ENCODE measurements at regions not wholly inside any gene's neighbourhood (a gene's known extent, or its start where the extent isn't known, plus 50 kb on each side); places are given as distances from the start of the nearest gene placed in this dataset.
"Not testable (repeated sequence)": the region's sequence is repeated elsewhere in the genome, so short reads cannot be mapped to it uniquely, and the experiment has no call there.

DNA sequence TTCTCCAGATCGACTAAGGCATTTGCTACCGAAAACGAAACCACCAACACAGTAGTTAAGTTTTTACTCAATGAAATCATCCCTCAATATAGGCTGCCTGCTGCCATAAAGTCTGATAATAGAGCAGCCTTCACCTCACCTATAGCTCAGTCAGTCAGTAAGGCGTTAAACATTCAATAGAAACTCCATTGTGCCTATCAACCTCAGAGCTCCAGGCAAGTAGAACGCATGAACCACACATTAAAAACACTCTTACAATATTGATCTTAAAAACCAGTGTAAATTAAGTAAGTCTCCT, 160.6 kb downstream of the DEFB131A start:
- not testable (repeated sequence) for DNase-seq

DNA sequence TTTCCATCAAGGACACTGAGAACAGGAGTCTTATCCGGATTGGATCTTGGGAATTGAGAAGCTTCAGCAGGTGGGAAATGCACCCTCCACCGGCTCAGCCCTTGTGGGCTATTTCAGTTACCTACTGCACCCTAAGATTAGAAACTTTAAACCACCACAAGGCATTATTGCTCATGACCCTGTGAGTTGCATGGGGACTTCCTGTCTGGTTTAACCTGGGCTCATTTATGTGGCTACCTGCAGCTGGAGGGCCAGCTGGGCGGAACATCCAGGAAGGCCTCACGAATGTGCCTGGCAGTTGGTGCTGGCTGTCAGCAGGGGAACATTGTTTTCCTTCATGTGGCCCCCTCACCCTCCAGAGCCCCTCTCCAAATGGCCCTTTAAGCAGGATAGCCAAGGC, 164.1 kb downstream of the DEFB131A start:
- DNase-seq, result no peak

DNA sequence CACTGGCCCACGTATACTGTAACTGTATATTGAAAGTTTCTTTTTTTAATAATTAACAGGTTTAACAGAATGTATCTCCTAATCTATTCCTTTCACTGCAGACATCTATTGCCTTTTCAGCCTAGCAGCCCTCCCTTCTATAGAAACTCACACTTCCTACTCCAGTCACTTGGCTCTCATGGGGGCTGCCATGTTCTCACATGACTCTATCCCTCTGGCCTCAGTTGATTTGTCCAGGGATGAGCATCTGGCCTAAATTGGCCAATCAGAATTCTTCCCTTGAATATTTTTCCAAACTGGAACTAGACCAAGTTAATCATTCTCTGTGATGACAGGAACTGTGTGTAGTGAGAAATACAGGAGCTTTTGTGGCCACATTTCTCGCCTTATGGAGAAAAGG, 166.1 kb downstream of the DEFB131A start:
- DNase-seq, result not testable (repeated sequence)

DNA sequence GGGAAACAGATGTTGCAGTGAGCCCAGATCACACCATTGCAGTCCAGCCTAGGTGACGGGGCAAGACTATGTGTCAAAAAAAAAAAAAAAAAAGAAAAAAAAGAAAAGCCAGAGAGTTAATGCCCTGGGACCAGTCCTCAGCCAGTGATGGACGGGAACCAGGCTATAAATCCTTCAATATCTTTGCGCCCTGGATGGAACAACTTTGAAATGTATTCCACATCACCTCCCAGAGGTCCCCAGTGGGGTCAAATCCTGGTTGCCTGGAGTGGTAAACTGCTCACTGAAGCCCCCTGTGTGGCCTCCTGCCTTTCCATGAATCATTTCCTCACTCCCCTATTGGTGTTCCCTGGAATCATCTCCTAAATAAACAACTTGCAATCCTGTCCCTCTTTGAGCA, 166.9 kb downstream of the DEFB131A start:
- DNase-seq, result no peak

DNA sequence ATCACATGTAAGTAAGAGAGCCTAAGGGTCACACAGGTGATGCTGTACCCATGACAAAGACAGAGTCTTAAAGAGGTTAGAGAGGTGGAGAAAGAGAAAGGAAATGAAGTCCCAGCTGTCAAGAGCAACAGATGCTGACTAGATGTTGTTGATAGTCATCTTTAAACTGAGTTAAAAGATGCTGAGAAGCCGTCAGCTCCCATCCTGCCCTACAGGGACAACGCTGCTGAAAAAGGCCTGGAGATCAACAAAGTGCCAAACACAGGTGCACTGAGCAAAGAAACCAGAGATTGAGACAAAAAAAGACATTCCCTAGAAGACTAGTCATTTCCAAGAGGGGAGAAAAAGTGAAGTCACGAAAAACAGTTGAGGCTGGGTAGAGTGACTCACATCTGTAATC, 145.0 kb upstream of the DRD5 start:
- not testable (repeated sequence) for DNase-seq

DNA sequence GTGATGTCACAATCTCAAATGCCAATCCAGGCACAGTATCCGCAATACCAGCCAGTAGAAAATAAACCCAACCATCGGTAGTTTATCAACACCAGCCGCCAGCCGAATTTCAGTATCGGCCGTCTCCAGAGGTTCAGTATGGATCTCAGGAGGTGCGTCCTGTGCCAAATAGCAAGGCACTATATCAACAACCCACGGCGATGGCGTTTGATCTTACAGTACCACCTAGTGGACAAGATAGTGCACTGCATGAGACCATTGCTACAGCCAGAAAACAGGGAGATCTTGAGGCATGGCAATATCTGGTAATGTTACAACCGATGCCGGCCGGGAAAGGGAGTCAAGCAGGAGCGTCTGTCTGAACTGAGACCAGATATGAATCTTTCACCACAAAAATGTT, 121.8 kb upstream of the DRD5 start:
- not testable (repeated sequence) for DNase-seq

DNA sequence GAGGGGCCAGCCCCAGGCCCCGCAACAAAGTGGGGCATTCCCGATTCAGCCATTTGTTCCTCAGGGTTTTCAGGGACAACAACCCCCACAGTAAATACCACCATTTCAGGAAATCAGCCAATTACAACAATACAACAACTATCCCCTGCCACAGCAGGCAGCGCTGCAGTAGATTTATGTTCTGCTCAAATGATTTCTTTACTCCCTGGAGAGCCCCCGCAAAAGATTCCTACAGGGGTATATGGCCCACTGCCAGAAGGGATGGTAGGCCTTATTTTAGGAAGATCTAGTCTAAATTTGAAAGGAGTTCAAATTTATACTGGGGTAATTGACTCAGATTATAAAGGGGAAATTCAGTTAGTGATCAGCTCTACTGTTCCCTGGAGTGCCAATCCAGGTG, 120.5 kb upstream of the DRD5 start:
- DNase-seq, result not testable (repeated sequence)

DNA sequence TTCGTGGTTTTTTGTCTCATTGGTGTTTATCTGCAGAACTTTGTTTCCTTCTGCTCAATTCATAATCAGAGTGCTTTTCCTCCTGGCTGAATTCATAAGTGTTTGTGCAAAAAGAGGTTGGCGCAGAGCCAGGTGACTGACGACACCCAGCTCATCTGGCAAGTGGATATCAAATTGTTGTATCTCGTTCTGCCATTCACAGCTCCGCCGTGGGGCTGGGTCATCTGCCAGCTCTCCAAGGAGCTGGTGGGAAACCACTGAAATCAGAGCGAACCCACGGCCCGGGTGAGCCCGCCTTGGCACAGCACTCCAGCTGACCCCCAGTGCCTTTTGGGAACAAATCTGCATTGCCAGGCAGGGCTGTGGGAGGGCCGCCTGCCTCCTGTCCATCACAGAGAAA, 110.7 kb upstream of the DRD5 start:
- DNase-seq, result not testable (repeated sequence)

DNA sequence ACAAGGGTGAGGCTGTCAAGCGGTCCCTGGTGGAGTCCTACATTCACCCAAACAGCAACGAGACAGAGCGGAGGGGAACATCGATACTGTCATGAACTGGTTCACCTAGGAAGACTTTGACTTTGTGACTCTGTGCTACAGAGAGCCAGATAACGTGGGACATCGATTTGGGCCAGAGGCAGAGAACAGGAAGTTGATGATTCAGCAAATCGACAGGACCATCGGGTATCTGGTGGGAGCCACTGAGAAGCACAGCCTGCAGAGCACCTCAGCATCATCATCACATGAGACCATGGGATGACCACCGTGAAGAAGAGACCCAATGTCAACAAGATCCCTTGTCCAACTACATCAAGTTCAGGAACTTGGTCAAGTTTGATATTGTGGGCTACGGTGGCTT, 104.1 kb upstream of the DRD5 start:
- DNase-seq, result not testable (repeated sequence)

DNA sequence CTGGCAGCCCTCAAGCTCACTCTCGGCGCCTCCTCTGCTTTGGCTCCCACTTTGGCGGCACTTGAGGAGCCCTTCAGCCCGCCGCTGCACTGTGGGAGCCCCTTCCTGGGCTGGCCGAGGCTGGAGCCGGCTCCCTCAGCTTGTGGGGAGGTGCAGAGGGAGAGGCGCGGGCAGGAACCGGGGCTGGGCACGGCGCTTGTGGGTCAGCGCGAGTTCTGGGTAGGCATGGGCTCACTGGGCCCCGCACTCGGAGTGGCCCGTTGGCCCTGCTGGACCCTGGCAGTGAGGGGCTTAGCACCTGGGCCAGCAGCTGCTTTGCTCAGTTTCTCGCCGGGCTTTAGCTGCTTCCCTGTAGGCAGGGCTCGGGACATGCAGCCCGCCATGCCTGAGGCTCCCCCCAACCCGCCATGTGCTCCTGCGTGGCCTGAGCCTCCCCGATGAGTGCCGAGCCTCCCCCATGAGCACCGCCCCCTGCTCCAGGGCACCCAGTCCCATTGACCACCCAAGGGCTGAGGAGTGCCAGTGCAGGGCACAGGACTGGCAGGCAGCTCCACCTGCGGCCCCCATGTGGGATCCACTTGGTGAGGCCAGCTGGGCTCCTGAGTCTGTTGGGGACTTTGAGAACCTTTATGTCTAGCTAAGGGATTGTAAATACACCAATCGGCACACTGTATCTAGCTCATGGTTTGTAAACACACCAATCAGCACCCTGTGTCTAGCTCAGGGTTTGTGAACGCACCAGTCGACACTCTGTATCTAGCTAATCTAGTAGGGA, 101.5 kb upstream of the DRD5 start:
- DNase-seq, result no peak

DNA sequence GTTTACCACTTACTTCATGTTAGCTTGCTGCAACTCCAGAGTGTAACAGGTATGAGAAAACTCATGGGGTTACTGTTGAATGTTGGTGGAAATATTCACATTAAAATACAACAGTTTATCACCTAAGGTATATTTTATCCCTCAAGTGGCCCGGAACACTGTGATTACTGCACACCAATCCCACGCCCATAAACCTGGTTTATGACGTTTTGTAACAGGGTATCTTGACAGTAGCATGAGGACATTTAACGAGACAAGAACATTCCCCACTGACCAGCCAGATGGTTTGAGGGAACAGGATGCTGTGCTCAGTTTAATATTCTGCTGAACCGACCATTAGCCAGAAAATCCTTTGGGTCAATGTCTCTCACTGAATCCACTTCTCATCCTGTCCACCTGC, 98.3 kb upstream of the DRD5 start:
- DNase-seq, result not testable (repeated sequence)

DNA sequence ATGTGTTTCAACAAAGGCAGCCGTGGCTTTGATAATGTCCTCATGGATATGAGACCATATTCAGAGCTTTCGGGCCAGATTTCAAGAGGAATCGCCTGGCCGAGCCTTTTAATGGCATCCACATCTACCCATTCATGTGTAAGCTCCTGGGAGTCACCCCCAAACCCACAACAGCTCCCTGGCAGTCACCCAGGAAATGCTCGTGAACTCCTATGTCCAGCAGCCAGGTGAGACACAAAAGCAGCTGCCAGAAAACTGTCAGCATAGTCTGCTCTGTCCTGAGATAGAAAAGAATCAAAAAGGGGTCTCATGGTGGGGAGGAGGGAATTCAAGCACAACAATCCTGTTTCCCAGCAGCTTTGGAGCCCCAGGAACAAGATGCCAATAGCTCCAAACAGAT, 96.4 kb upstream of the DRD5 start:
- DNase-seq, result not testable (repeated sequence)

DNA sequence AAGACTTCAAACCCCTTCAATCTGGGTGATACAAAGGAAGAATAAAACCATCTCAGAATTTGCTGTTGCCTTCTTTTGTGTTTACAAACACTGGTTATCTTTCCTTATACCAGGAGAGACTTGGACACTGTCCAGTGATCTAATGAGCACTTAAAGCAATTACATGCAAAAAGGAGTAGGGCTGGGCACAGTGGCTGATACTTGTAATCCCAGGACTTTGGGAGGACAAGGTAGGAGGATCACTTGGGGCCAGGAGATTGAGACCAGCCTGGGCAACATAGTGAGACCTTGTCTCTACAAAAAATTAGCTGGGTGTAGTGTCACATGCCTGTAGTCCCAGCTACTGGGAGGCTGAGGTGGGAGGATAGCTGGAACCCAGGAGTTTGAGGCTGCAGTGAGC, 95.7 kb upstream of the DRD5 start:
- no peak for DNase-seq

DNA sequence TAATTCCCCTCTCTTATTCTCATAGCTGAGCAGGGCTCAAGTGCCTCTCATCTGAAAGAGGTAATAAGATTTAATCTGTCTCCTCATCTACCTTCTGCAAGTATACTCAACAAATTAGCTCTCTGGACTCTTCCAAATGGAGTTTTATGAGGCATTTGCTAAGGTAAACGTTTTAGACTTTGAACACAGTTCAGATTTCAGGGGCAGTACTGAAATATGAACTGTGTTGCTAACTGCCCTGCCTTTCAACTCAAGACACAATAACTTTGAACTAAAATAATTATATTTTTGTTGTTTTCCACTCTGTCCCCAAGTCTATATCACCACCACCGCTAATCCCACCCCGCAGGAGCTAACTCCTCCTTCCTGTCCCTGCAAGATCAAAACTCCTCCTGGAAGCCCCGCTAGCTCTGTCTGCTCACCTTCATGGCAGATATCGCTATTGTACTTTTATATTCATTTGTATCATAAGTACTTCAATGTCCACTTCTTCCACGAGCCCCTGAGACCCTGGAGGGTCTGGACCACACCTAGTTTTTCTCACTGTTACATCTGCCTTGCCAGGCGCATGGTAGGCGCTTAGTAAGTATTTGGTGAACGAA, 90.7 kb upstream of the DRD5 start:
- not testable (repeated sequence) for DNase-seq

DNA sequence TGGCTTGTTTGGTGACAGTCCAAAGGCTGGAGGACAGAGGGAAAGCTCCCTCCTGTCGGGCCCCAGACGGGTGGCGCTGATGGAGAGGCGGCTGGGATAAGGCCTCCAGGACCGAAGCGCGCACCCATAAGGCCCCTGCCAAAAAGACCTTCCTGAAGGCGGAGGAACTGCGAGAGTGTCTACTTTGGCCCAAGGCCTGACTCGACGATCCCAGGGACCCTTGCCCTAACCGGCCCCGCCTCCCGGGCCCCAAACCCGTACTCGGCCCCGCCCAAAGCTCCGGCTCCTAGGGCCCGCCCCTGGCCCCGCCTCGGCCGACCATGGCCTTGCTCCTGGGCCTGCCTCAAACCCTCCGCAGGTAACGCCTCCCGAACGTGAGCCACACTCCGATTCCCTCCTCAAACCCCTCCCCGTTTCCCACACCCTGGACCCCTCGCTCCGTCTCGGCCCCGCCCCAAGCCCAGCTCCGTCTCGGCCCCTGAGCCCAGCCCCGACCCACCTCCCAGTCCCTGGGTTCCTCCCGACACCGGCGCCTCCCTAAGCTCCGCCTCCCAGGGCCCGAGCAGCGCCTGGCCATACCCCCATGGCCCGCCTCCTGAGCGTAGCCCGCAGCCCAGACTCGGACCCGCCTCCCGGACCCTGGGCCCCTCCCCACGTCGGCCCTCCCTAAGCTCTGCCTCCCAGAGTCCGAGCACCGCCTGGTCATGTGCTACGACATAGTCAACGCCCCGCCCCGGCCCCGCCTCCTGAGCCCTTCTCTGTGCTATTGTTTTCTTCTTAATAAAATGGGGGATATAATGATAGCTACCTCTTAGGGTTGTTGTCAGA, 90.0 kb upstream of the DRD5 start:
- peak; percentile 96 for DNase-seq

DNA sequence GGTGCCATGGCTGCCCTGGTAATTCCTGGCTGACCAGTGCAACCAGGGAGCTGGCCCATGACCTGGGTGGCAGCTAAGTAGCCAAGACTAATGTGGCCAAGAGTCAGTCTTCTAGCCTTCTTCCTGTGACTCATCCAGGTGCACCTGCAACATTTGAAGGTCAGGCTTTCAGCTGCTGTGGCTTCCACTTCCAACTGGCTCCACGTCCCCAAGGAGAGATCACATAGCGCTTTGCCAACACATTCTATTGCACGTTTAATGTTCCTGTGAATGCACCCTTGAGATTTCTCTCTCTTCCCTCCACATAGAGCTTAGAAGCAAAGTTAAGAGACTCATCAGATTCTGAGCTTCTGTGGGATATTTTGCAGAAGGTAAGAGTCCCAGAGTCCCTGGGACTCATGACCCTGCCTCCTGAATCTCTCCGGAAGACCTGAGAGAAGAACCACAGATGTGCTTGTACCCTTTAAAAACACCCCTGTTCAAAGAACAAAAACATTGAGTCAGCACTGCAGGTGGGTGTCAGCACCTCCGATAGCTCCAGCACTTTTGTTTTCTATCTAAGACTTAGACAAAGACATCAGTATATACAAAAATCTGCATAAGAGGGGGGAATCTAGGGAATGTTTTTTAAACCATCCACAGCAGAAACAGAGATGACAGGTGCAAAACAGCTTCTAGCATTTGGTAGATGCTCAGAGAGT, 88.5 kb upstream of the DRD5 start:
- not testable (repeated sequence) for DNase-seq

DNA sequence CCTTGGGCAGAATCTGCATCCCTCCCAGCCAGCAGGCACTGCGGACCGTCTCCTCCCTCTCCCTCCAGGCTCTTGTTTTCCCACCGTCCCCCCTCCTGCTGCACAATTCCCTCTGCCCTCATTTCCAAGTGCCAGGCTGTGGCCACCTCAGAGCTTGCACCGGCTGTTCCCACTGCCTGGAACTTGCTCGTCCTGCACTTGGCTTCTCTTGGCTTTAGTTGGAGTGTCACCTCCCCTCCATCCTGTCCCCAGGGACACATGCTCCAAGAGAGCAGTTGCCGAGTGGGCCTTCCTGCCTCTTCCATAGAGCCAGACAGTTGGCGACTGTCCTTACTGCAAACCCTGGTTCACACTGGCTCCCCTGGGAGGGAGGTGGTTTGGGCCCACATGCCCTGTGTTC, 87.0 kb upstream of the DRD5 start:
- DNase-seq, result not testable (repeated sequence)

DNA sequence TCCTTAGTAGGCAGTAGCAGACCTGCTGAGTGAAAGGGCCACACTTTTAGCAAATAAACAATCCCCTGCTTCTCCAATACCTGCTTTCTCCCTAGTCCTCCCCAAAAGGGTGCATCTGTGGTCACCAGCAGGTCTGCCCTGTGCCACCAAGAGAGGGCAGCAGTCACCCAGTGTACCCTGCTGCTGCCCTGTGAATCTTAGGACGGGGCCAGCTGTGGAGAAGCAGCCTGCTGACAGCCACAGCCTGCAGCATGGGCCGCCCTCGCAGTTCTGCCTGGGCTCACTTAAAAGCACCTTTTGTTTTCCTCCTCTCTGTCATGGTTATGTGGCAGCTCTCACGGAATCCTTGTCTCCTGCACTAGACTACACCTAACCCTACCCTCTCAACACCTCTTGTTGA, 85.4 kb upstream of the DRD5 start:
- peak; percentile 26 for DNase-seq

DNA sequence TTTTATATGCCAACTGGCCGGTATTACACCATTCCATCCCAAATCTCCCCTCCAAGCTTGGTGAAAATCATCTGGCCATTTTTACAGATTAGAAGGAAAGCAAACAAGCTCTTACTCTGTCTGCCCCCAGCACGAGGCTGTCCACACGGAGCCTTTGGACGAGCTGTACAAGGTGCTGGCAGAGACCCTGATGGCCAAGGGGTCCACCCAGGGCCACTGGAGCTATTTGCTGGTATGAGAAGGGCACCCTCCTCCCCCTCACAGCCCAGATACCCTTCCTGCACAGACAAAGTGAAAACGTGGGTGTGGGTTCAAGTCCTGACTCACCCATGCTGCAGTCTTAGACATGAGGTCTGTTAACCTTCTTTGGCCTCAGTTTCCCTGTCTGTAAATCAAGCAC, 84.9 kb upstream of the DRD5 start:
- not testable (repeated sequence) for DNase-seq

DNA sequence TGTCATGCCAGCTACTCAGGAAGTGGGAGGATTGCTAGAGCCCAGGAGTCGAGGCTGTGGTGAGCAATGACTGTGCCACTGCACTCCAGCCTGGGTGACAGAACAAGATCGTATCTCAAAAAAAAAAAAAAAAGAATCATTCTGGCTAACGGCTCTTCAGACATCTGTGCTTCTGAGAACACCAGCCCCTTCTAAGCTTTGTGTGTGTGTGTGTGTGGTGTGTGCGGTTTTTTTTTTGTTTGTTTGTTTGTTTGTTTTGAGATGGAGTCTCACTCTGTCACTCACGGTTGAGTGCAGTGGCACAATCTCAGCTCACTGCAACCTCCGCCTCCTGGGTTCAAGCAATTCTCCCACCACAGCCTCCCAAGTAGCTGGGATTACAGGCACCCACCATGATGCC, 79.4 kb upstream of the DRD5 start:
- DNase-seq, result not testable (repeated sequence)

DNA sequence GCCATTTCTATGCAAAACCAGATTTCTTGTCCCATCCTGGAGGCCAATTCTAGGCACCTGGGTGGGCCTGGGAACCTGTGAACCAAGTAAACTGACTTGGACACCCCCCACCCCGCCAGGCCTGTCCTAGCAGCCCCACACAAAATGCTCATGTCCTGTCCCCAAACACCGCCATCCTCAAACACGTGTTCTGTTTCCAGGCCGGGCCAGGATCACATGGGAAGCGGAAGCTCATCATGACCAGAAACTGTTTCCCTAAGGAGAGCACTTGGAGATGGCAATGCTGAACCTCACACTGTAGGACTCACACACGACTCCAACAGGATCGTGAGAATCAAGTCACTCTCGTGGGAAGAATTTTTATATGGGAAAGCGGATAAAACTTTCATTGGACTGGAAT, 78.7 kb upstream of the DRD5 start:
- not testable (repeated sequence) for DNase-seq

DNA sequence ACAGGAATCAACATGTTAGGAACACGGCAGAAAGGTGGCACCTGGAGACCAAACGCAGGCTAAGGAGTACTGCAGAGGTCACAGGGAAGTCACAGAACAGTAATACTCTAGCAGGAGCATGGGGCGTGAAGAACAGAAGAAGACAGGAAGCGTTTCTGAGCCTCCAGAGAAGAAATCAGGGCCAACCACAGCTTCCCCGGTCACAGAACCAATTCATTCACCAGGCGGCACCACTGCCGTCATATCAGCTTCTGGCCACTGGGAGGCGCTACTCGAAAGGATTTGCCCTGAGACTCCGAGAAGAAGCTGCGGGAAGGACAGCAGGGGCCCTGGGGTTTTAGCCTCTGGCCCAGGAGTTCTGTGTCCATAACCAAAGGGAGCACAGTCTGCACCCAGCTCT, 78.0 kb upstream of the DRD5 start:
- DNase-seq, result peak; percentile 33

DNA sequence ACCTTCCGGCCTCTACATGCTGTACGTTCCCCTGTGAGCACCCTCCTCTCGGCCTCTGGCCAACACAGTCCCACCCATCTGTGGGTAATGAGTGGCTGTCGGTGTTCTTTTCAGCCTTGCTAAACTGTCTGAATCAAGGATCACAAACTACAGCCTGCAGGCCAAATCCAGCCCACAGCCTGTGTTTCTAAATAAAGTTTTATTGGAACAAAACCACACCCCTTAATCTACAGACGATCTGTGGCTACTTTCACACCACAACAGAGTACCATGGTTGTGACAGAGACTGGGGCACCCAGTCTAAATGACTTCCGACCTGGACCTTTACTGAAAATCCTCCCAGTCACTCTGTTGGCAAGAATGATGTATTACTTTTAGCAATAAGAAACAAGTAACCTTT, 77.3 kb upstream of the DRD5 start:
- not testable (repeated sequence) for DNase-seq
